GM23248 (cell line): ENCODE measurements at regions not wholly inside any gene's neighbourhood (a gene's known extent, or its start where the extent isn't known, plus 50 kb on each side); places are given as distances from the start of the nearest gene placed in this dataset.

ENCODE experiments used
- DNase-seq: peaks from one replicate; pipeline ENCODE4 v3.0.0-alpha.2; 2015
- H2AFZ ChIP-seq: fragments of 200-600 bp; sonication (generic); 2 replicates; pipeline ENCODE4 v1.6.1; 2016; ENCODE audit warnings: antibody characterized with exemption
- H3F3A ChIP-seq: fragments of 200-600 bp; sonication (generic); 2 replicates; pipeline ENCODE4 v1.6.1; 2016; ENCODE audit warnings: mild to moderate bottlenecking, antibody characterized with exemption, mixed run types; ENCODE audit not compliant: insufficient read depth
- H3K27ac ChIP-seq: fragments of 200-600 bp; sonication (generic); 2 replicates; pipeline ENCODE4 v1.5.1; 2016; ENCODE audit warnings: mild to moderate bottlenecking
- H3K27me3 ChIP-seq: fragments of 200-600 bp; sonication (generic); replicated peaks from 2 replicates; pipeline ENCODE4 v1.6.1; 2016; ENCODE audit warnings: mild to moderate bottlenecking; ENCODE audit not compliant: insufficient read depth
- H3K36me3 ChIP-seq: fragments of 200-600 bp; sonication (generic); 2 replicates; pipeline ENCODE4 v1.6.1; 2016; ENCODE audit warnings: low read depth, mild to moderate bottlenecking
- H3K4me1 ChIP-seq: fragments of 200-600 bp; sonication (generic); 2 replicates; pipeline ENCODE4 v1.6.1; 2016; ENCODE audit warnings: mild to moderate bottlenecking; ENCODE audit not compliant: insufficient read depth
- H3K4me2 ChIP-seq: fragments of 200-600 bp; sonication (generic); one replicate; pipeline ENCODE4 v1.6.1; 2016; ENCODE audit warnings: mild to moderate bottlenecking; ENCODE audit not compliant: unreplicated experiment
- H3K4me3 ChIP-seq: fragments of 200-600 bp; sonication (generic); 2 replicates; pipeline ENCODE4 v1.5.1; 2016; ENCODE audit warnings: mild to moderate bottlenecking
- H3K79me2 ChIP-seq: fragments of 200-600 bp; sonication (generic); 2 replicates; pipeline ENCODE4 v1.6.1; 2016; ENCODE audit warnings: mild to moderate bottlenecking; ENCODE audit not compliant: insufficient read depth
- H3K9ac ChIP-seq: fragments of 200-600 bp; sonication (generic); 2 replicates; pipeline ENCODE4 v1.6.1; 2016; ENCODE audit warnings: mild to moderate bottlenecking
- H3K9me2 ChIP-seq: fragments of 200-600 bp; sonication (generic); 2 replicates; pipeline ENCODE4 v1.6.1; 2016; ENCODE audit warnings: mixed run types, mild to moderate bottlenecking, moderate library complexity; ENCODE audit not compliant: insufficient read depth
- H3K9me3 ChIP-seq: fragments of 200-600 bp; sonication (generic); one replicate; pipeline ENCODE4 v1.6.1; 2017; ENCODE audit warnings: low read depth
- H4K20me1 ChIP-seq: fragments of 200-600 bp; sonication (generic); 2 replicates; pipeline ENCODE4 v1.6.0; 2016; ENCODE audit not compliant: insufficient read depth
- EZH2 ChIP-seq: fragments of 200-600 bp; sonication (generic); IDR thresholded peaks from 2 replicates; pipeline ENCODE4 v1.6.1; 2018; ENCODE audit warnings: antibody characterized with exemption, mild to moderate bottlenecking; ENCODE audit not compliant: insufficient read depth, poor library complexity, severe bottlenecking
- EZH2phosphoT487 ChIP-seq: fragments of 200-600 bp; sonication (generic); IDR thresholded peaks from 2 replicates; pipeline ENCODE4 v1.6.1; 2018; ENCODE audit warnings: antibody characterized with exemption, moderate library complexity, mild to moderate bottlenecking, low read depth; ENCODE audit not compliant: insufficient read depth
- WGBS, 2 experiments: methylation state at CpG; one replicate each; pipeline ENCODE4 v1.1.6; 2015 to 2017; ENCODE audit warnings: low lambda C conversion rate in 2 of 2, low coverage in 1 of 2; ENCODE audit errors: missing lambda C conversion rate in 2 of 2; 5-methylcytosine and 5-hydroxymethylcytosine counted together
- in situ Hi-C: fragments of 300-500 bp; cut with MboI; formaldehyde crosslinking; loops from 2 replicates; pipeline ENCODE4 v1.15.0; 2020

- H3K36me3 ChIP-seq, result no peaks in the 10 kb centered on the region
- WGBS, 2 experiments, result 44 to 55% methylated on average over 6 of the region's 6 CpGs
- no peaks in the 10 kb centered on the region for H3F3A ChIP-seq
- H3K27me3 ChIP-seq, result no peaks in the 10 kb centered on the region
- H2AFZ ChIP-seq, result no peak overlapping the region
- TF ChIP-seq EZH2phosphoT487 (no peak), EZH2 (no peak)
- no peak overlapping the region for H3K4me2 ChIP-seq
- DNase-seq, result no peak
- H3K9me3 ChIP-seq, result no peaks in the 10 kb centered on the region
- no peak overlapping the region for H3K27ac ChIP-seq
- no peak overlapping the region for H3K9ac ChIP-seq
- in situ Hi-C loops, result no loop called here
- no peaks in the 10 kb centered on the region for H3K9me2 ChIP-seq
- no peaks in the 10 kb centered on the region for H3K79me2 ChIP-seq
- H3K4me1 ChIP-seq, result no peaks in the 10 kb centered on the region
- no peak overlapping the region for H3K4me3 ChIP-seq
- no peaks in the 10 kb centered on the region for H4K20me1 ChIP-seq
Measured at GRCh38 chr7:3195160-3195559, 105.9 kb upstream of the SDK1 start.

- Histone ChIP-seq H3K4me2 (no peak overlapping the region), H3K9ac (no peak overlapping the region), H3K4me3 (no peak overlapping the region), H4K20me1 (no peaks in the 10 kb centered on the region), H3K4me1 (no peaks in the 10 kb centered on the region), H3K9me2 (no peaks in the 10 kb centered on the region), H3K27ac (no peak overlapping the region), H3F3A (no peaks in the 10 kb centered on the region), H3K9me3 (no peaks in the 10 kb centered on the region), H3K36me3 (no peaks in the 10 kb centered on the region), H3K27me3 (no peaks in the 10 kb centered on the region), H3K79me2 (no peaks in the 10 kb centered on the region), H2AFZ (no peak overlapping the region)
- WGBS, 2 experiments, result 50 to 52% methylated on average over 21 of the region's 21 CpGs
- no peak for TF ChIP-seq EZH2
- no peak for TF ChIP-seq EZH2phosphoT487
- DNase-seq, result no peak
- in situ Hi-C loops, result no loop called here
Measured at GRCh38 chr7:3196629-3197400, 104.2 kb upstream of the SDK1 start.

DNA sequence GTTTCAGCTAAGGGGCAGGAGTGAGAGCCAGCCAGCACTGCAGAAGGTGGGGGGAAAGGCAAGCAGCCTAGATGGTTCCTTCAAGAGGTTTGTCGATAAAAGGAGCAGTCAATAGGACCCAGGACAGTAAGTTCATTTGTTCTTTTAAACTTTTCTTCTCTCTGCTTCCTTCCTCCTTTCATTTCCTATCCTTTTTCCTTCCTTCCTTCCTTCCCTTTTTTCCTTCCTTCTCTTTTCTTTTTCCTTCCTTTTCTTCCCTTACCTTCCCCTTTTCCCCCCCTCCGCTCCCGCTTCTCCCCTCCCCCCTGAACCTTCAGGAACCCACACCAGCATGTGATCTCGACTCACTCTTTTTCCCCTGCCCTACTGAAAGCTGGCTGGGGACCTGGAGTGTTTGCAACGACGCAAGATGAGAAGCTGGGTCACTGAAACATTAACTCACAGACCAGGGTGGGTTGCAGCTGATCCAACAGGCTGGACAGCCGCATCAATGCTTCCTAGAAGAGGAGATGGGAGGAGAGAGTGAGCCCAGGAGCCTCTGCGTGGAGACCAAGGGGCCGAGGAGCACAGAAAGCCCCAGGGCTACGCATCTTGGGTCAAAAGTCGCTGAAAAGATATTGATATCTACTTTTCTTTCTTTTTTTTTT, 103.4 kb upstream of the SDK1 start:
- Histone ChIP-seq H3K9me2 (no peaks in the 10 kb centered on the region), H3K79me2 (no peaks in the 10 kb centered on the region), H2AFZ (no peak overlapping the region), H3F3A (no peaks in the 10 kb centered on the region), H3K27ac (no peak overlapping the region), H3K4me1 (no peaks in the 10 kb centered on the region), H4K20me1 (no peaks in the 10 kb centered on the region), H3K4me3 (no peak overlapping the region), H3K4me2 (no peak overlapping the region), H3K36me3 (no peaks in the 10 kb centered on the region), H3K9me3 (no peaks in the 10 kb centered on the region), H3K27me3 (no peaks in the 10 kb centered on the region), H3K9ac (no peak overlapping the region)
- no peak for DNase-seq
- in situ Hi-C loops, result no loop called here
- WGBS, 2 experiments, result 50 to 55% methylated on average over 11 of the region's 11 CpGs
- TF ChIP-seq EZH2 (no peak), EZH2phosphoT487 (no peak)

- H3K4me2 ChIP-seq, result no peak overlapping the region
- no peak overlapping the region for H3K4me3 ChIP-seq
- no peaks in the 10 kb centered on the region for H3K4me1 ChIP-seq
- no peak overlapping the region for H3K27ac ChIP-seq
- no peak overlapping the region for H2AFZ ChIP-seq
- no peaks in the 10 kb centered on the region for H3K9me2 ChIP-seq
- H3K9me3 ChIP-seq, result no peaks in the 10 kb centered on the region
- H3K36me3 ChIP-seq, result no peaks in the 10 kb centered on the region
- no peaks in the 10 kb centered on the region for H3K79me2 ChIP-seq
- no peak for DNase-seq
- in situ Hi-C loops, result no loop called here
- no peak overlapping the region for H3K9ac ChIP-seq
- H4K20me1 ChIP-seq, result no peaks in the 10 kb centered on the region
- TF ChIP-seq EZH2phosphoT487 (no peak), EZH2 (no peak)
- H3F3A ChIP-seq, result no peaks in the 10 kb centered on the region
- H3K27me3 ChIP-seq, result no peaks in the 10 kb centered on the region
Measured at GRCh38 chr7:3198316-3198715, 102.7 kb upstream of the SDK1 start.
